ENCODE measurements at regions not wholly inside any gene's neighbourhood (a gene's known extent, or its start where the extent isn't known, plus 50 kb on each side); places are given as distances from the start of the nearest gene placed in this dataset.
"Not testable (repeated sequence)": the region's sequence is repeated elsewhere in the genome, so short reads cannot be mapped to it uniquely, and the experiment has no call there.

- no peak for DNase-seq
Measured at GRCh38 chr10:22158426-22158825, 59.4 kb downstream of the EBLN1 start.

- DNase-seq: no peak
Measured at GRCh38 chr10:22156750-22157149, 61.1 kb downstream of the EBLN1 start.

DNA sequence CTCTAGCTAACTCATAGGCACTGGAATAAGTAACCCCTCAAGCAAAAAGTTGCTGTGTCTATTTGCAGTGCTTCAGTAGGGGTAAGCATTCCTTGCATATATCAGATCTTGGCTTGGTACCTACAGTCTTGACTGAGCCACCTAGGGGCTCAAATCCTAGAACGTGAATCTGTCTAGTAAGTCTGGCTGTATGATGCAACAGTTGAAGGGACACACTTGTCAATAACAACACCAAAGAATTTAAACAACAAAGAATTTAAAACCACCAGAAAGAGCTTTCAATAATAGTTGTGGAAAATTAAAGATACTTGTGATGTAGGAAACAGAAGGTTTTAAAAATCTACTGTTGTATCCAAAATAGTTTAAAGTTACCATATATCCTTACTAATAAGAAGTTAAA, 65.4 kb downstream of the EBLN1 start:
- no peak for DNase-seq

DNA sequence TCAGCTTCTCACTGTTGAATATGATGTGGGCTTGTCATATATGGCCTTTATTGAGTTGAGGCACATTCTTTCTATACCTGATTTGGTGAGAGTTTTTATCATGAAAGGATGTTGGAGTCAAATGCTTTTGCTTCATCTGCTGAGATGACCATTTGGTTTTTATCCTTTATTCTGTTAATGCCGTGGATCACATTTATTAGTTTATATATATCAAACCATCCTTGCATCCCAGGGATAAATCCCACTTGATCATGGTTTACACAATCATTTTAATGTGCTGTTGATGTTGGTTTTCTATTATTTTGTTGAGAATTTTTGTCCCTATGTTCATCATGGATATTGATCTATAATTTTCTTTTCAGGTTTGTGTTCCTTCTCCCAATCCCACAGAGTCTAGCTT, 67.0 kb downstream of the EBLN1 start:
- no peak for DNase-seq

- no peak for DNase-seq
Measured at GRCh38 chr10:22148961-22149360, 68.9 kb downstream of the EBLN1 start.

DNA sequence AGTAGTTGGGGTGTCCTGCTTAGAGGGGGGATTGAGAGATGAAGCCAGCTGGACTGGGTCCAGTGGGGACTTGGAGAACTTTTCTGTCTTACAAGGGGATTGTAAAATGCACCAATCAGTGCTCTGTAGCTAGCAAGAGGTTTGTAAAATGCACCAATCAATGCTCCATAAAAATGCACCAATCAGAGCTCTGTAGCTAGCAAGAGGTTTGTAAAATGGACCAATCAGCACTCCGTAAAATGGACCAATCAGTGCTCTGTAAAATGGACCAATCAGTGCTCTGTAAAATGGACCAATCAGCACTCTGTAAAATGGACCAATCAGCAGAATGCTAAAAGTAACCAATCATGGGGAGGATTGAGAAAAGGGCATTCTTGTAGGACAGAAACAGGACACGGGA, 71.9 kb downstream of the EBLN1 start:
- DNase-seq: not testable (repeated sequence)

GRCh38 chr10:22137542-22137941, 80.3 kb downstream of the EBLN1 start:
- no peak for DNase-seq

DNA sequence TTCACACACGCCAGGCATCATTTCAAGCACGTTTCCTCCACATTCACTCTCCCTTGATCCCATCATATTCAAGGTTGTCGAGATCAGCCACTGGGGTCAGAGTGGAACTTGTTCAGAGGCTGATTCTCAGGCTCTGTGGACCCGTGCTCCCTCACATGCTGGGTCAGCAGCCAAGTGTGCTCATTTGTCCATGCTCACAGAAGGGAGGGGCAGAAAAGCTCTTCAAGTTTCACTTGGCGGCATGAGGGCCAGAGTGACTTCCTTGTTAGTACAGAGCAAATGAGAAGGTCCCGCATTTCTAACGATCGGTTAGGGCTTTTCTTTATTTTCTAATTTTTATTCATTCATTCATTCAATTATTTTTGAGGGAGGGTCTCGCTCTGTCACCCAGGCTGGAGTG, 82.2 kb downstream of the EBLN1 start:
- no peak for DNase-seq

DNA sequence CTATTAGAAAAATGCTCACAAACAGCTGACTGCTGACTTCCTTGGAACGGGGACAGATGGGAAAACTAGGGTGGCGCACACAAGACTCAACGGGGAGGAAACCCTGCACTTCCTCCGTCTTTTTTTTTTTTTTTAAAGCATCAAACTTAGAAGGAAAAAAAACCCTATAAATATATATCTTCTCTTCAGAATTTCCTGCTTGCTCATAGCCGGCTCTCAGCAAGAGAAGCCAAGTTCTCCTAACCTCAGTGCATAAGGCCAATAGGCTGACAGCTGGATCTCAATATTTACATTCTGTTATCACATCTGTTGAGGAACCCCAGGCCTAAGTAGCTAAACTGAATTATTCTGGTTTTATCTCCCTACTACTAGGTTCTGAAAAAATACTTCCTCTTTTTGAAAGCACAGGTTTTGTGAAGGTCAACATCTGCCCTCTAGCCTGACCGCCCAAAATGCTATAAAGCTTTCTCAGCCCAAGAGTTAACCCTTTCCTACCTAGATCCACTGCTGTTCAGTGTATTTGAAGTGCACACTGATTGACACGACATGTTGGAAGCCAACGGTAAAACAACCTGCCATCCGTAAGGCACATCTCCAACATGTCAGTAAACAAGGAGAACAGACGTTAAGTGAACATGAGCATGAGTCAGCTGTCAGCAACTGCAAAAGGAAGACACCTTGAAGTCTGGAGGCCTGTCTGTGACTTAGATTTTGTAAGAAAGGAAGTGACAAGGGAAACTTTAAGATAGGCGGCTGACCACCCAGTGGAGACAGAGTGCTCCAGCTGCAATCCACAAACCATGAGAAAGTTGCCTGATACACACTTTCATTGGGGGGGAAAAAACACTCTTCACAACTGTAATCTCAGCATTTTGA, 83.8 kb downstream of the EBLN1 start:
- no peak for DNase-seq

- DNase-seq: not testable (repeated sequence)
Measured at GRCh38 chr10:22130824-22131223, 87.0 kb downstream of the EBLN1 start.

GRCh38 chr10:22129612-22130011, 88.2 kb downstream of the EBLN1 start:
- not testable (repeated sequence) for DNase-seq

DNA sequence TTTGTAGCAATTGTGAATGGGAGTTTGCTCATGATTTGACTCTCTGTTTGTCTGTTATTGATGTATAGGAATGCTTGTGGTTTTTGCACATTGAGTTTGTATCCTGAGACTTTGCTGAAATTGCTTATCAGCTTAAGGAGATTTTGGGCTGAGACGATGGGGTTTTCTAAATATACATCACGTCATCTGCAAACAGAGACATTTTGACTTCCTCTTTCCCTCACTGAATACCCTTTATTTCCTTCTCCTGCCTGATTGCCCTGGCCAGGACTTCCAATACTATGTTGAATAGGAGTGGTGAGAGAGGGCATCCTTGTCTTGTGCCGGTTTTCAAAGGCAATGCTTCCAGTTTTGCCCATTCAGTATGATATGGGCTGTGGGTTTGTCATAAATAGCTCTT, 96.6 kb downstream of the EBLN1 start:
- DNase-seq: not testable (repeated sequence)

- DNase-seq: not testable (repeated sequence)
Measured at GRCh38 chr10:22120072-22120471, 97.7 kb downstream of the EBLN1 start.

GRCh38 chr10:22119575-22119974, 98.2 kb downstream of the EBLN1 start:
- DNase-seq: not testable (repeated sequence)

DNA sequence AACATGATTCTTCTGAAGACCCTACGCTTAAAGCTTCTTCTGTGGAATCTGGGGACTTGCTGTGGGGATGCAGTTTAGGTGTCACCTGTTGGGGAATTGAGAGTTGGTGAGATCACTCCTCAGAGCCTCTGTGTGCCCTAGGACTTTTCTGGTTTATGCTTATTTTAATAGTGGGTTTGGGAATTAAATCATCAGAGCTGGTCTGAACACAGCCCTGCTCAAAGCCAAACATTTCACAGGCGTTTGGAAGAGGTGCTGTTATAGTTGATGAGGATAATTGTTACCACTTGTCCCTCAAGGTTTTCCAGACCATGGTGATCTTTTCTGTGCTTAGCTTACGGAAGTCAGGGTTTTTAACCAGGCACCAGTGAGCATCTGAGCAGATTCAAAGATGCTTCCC, 106.1 kb downstream of the EBLN1 start:
- no peak for DNase-seq

DNA sequence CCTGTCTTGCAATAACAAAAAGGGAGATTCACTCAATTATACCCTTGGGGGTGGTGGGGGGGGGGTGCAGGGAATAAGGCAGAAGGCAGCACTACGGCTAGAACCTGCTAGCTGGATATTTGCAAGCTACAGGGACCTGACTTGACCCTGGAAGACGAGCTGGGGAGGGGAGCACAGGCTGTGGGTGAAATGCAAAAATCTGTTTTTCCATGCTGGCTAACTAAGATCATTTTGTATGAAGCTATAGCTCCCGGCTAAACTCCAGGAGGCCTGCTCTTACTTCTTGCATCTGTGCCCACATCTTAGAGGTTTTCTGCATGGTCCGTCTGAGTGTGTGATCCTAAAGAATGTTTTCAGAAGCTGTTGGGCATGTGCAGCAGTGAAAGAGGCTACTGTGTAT, 106.6 kb downstream of the EBLN1 start:
- no peak for DNase-seq

GRCh38 chr10:22110761-22111160, 107.1 kb downstream of the EBLN1 start:
- DNase-seq: no peak

- no peak for DNase-seq
Measured at GRCh38 chr10:22105270-22105669, 101.7 kb upstream of the DNAJC1 start.

- no peak for DNase-seq
Measured at GRCh38 chr10:22103701-22104470, 100.4 kb upstream of the DNAJC1 start.

GRCh38 chr10:22097696-22098095, 94.2 kb upstream of the DNAJC1 start:
- no peak for DNase-seq

DNA sequence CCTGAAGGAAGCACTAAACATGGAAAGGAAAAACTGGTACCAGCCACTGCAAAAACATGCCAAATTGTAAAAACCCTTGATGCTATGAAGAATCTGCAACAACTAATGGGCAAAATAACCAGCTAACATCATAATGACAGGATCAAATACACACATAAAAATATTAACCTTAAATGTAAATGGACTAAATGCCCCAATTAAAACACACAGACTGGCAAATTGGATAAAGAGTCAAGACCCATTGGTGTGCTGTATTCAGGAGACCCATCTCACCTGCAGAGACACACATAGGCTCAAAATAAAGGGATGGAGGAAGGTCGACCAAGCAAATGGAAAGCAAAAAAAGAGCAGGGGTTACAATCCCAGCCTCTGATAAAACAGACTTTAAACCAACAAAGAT, 87.7 kb upstream of the DNAJC1 start:
- DNase-seq: not testable (repeated sequence)

- no peak for DNase-seq
Measured at GRCh38 chr10:22087402-22087738, 83.8 kb upstream of the DNAJC1 start.

DNA sequence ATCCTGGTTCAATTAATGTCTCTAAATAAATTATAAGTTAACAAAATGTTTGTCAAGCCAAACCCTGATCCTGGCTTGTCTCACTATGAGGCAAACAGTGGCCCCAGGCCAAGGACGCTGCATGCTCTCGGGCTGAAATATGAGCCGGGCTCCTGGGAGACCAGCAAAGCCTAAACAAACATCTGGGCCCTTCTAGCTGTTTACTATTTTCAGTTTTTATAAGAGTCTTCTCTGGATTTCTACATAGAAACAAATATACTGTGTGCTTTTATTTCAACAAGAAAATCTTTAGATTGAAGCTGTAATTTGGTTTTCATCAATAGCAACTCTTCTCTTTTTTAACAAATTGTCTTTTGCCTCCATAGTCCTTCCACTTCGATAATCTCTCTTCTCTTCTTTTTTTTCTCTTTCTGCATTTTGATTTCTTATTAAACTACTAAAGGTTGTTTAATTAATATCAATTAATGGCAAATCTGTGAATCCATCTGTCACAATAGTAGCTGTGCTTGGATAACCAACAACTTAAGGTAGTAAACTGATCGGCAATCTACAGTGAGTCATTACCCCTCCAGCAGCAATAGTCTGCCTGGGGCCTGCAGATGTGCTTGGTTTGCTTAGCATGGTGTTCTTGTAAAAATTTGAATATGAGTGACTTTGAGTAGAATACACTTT, 83.3 kb upstream of the DNAJC1 start:
- no peak for DNase-seq

GRCh38 chr10:22079921-22080320, 76.4 kb upstream of the DNAJC1 start:
- DNase-seq: not testable (repeated sequence)
